ENCODE measurements at regions not wholly inside any gene's neighbourhood (a gene's known extent, or its start where the extent isn't known, plus 50 kb on each side); places are given as distances from the start of the nearest gene placed in this dataset.

GRCh38 chr4:53705972-53706371, 114.7 kb upstream of the LNX1 start:
- peaks cover 27% of the 10 kb centered on the region for H3F3A ChIP-seq (ENCODE audit: insufficient read depth, low read length)
- no peaks in the 10 kb centered on the region for H3K9me3 ChIP-seq (replicated peaks; ENCODE audit: insufficient read depth, low read length)
- H3K9me2 ChIP-seq (replicated peaks; ENCODE audit: insufficient read depth, low read length) = no peaks in the 10 kb centered on the region
- peaks cover 37% of the 10 kb centered on the region for H3K4me1 ChIP-seq (ENCODE audit: low read length)
- H3K79me2 ChIP-seq (ENCODE audit: low read length) = no peaks in the 10 kb centered on the region
- no peak overlapping the region for H3K9ac ChIP-seq (ENCODE audit: low read length)
- H3K27me3 ChIP-seq (replicated peaks; ENCODE audit: insufficient read depth, low read length) = no peaks in the 10 kb centered on the region
- DNase-seq = no peak
- H3K4me2 ChIP-seq (ENCODE audit: low read depth, low read length) = no peak overlapping the region
- TF ChIP-seq CTCF (IDR thresholded peaks at IDR 0.05; ENCODE audit: low read length) (no peak), EZH2 (optimal IDR thresholded peaks at IDR 0.05; ENCODE audit: low read depth, low read length) (no peak), EZH2phosphoT487 (IDR thresholded peaks at IDR 0.05; ENCODE audit: low read length) (no peak)
- no peaks in the 10 kb centered on the region for H4K20me1 ChIP-seq (ENCODE audit: insufficient read depth, low read length)
- no peak overlapping the region for H3K27ac ChIP-seq (ENCODE audit: low read length)
- no peak overlapping the region for H2AFZ ChIP-seq (ENCODE audit: low read length)
- H3K4me3 ChIP-seq (ENCODE audit: low read length) = no peak overlapping the region
- no peaks in the 10 kb centered on the region for H3K36me3 ChIP-seq (replicated peaks; ENCODE audit: insufficient read depth, low read length)

GRCh38 chr4:53705151-53705764, 114.0 kb upstream of the LNX1 start:
- no peaks in the 10 kb centered on the region for H3K36me3 ChIP-seq (replicated peaks; ENCODE audit: insufficient read depth, low read length)
- peak overlapping the region; percentile 9; the same call in 1 of the 2 replicates for H3K4me2 ChIP-seq (ENCODE audit: low read depth, low read length)
- H4K20me1 ChIP-seq (ENCODE audit: insufficient read depth, low read length) = no peaks in the 10 kb centered on the region
- H3K79me2 ChIP-seq (ENCODE audit: low read length) = no peaks in the 10 kb centered on the region
- no peaks in the 10 kb centered on the region for H3K9me2 ChIP-seq (replicated peaks; ENCODE audit: insufficient read depth, low read length)
- H2AFZ ChIP-seq (ENCODE audit: low read length) = peak overlapping the region; percentile 43
- DNase-seq = peak; percentile 35
- no peak overlapping the region for H3K4me3 ChIP-seq (ENCODE audit: low read length)
- peaks cover 37% of the 10 kb centered on the region for H3K4me1 ChIP-seq (ENCODE audit: low read length)
- TF ChIP-seq EZH2 (optimal IDR thresholded peaks at IDR 0.05; ENCODE audit: low read depth, low read length) = no peak
- no peak for TF ChIP-seq CTCF (IDR thresholded peaks at IDR 0.05; ENCODE audit: low read length)
- no peak for TF ChIP-seq EZH2phosphoT487 (IDR thresholded peaks at IDR 0.05; ENCODE audit: low read length)
- no peak overlapping the region for H3K27ac ChIP-seq (ENCODE audit: low read length)
- peaks cover 27% of the 10 kb centered on the region for H3F3A ChIP-seq (ENCODE audit: insufficient read depth, low read length)
- no peaks in the 10 kb centered on the region for H3K9me3 ChIP-seq (replicated peaks; ENCODE audit: insufficient read depth, low read length)
- H3K27me3 ChIP-seq (replicated peaks; ENCODE audit: insufficient read depth, low read length) = no peaks in the 10 kb centered on the region
- H3K9ac ChIP-seq (ENCODE audit: low read length) = no peak overlapping the region

- no peak for DNase-seq
- no peak overlapping the region for H3K4me2 ChIP-seq (ENCODE audit: low read depth, low read length)
- TF ChIP-seq CTCF (IDR thresholded peaks at IDR 0.05; ENCODE audit: low read length) (no peak), EZH2 (optimal IDR thresholded peaks at IDR 0.05; ENCODE audit: low read depth, low read length) (no peak), EZH2phosphoT487 (IDR thresholded peaks at IDR 0.05; ENCODE audit: low read length) (no peak)
- H3K9me3 ChIP-seq (replicated peaks; ENCODE audit: insufficient read depth, low read length) = no peaks in the 10 kb centered on the region
- H3K9ac ChIP-seq (ENCODE audit: low read length) = no peak overlapping the region
- no peaks in the 10 kb centered on the region for H3K27me3 ChIP-seq (replicated peaks; ENCODE audit: insufficient read depth, low read length)
- no peaks in the 10 kb centered on the region for H4K20me1 ChIP-seq (ENCODE audit: insufficient read depth, low read length)
- H3K79me2 ChIP-seq (ENCODE audit: low read length) = no peaks in the 10 kb centered on the region
- H2AFZ ChIP-seq (ENCODE audit: low read length) = no peak overlapping the region
- H3F3A ChIP-seq (ENCODE audit: insufficient read depth, low read length) = peaks cover 27% of the 10 kb centered on the region
- no peaks in the 10 kb centered on the region for H3K9me2 ChIP-seq (replicated peaks; ENCODE audit: insufficient read depth, low read length)
- peaks cover 37% of the 10 kb centered on the region for H3K4me1 ChIP-seq (ENCODE audit: low read length)
- H3K27ac ChIP-seq (ENCODE audit: low read length) = no peak overlapping the region
- no peaks in the 10 kb centered on the region for H3K36me3 ChIP-seq (replicated peaks; ENCODE audit: insufficient read depth, low read length)
- no peak overlapping the region for H3K4me3 ChIP-seq (ENCODE audit: low read length)
Observed at GRCh38 chr4:53704329-53704728, 113.0 kb upstream of the LNX1 start.
